ENCODE measurements at regions not wholly inside any gene's neighbourhood (a gene's known extent, or its start where the extent isn't known, plus 50 kb on each side); places are given as distances from the start of the nearest gene placed in this dataset.

DNA sequence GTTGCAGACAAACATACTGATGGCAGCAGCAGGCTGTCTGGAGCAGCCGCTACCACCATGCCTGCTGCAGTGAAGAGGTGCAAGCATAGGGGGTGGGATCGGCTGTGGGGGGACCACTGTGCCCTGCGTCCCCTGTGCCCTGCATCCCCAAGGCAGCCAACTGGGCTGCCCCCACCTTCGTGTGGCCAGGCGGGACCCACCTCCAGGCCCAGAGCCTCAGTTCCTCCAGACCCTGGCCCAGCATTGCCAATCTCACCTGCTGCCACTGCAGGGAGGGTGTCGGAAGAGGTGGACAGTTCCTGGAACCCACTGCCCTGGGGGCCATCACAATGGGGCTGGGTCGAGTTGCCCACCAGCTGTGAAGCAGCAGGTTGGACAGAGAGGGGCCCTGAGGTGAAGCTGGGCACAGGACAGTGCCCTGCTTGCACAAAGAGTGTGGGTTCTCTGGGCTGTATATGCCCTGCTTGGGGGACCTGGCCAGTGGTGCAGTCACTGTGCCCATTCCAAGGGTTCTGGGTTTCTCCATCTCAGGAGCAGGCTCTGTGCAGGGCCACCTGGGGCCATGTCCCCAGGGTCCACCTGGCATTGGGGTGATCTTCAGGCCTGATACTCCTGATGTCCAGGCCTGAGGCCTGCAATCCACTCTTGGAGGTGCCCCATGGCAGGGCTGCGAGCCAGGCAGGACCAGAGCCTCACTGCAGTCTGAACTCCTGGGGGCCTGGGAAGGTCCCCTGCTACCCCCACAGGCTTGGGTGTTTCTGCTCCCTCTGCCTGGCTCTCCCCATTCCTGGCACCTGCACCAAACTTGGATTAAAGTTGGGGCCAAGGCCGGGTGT lies 261.4 kb upstream of the NRIP1 start:
- no peaks in the 10 kb centered on the region for H4K20me1 ChIP-seq (ENCODE audit: insufficient read depth, low read depth, low read length)
- H3K9me3 ChIP-seq (ENCODE audit: low read length), result peaks cover 16% of the 10 kb centered on the region

DNA sequence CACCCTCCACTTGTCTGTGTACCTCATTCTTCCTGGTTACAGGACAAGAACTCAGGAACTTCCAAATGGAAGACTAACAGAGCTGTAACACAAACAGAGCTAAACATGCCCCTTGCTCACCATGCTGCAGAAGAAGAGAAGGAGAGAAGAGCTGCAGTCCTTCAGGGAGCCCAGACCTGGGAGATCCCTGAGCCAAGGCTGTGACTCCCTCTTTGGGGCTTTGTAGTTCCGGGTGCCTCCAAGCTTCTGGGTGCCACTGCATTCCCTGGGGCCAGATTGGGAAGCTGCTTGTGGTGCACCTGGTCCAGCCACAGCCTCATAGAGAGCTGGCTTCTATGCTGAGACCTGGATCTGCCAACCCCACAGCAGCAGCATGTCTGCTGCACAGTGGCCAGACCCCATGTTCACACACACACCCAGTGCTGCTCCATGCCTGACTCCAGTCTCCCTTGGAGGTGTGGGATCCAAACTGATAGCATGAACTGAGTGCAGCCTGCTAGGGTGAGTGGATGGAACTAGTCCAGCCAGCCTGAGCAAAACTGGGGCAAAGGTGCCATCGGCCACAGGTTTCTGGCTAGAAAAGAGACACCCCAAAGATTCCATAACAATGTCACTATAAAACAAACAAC lies 263.0 kb upstream of the NRIP1 start:
- no peak for DNase-seq
- H3K4me2 ChIP-seq (ENCODE audit: low read depth, low read length, poor library complexity, severe bottlenecking), result no peak overlapping the region

More for the DNA sequence above, 261.4 kb upstream of the NRIP1 start:
- H3K4me3 ChIP-seq (ENCODE audit: low read length), result no peak overlapping the region
- H3K36me3 ChIP-seq (ENCODE audit: insufficient read depth, low read length), result no peaks in the 10 kb centered on the region
- no peak overlapping the region for H3K27ac ChIP-seq (ENCODE audit: low read length)
- no peak overlapping the region for H3K4me2 ChIP-seq (ENCODE audit: low read depth, low read length, poor library complexity, severe bottlenecking)
- no peaks in the 10 kb centered on the region for H3K4me1 ChIP-seq (ENCODE audit: low read length)
- no peaks in the 10 kb centered on the region for H3K27me3 ChIP-seq (ENCODE audit: low read length)
- no peak for DNase-seq
- no peaks in the 10 kb centered on the region for H3K79me2 ChIP-seq (ENCODE audit: low read length)
- H2AFZ ChIP-seq (ENCODE audit: low read length), result no peak overlapping the region
- no peaks in the 10 kb centered on the region for H3K9me2 ChIP-seq (replicated peaks; ENCODE audit: insufficient read depth, low read length)
- no peak overlapping the region for H3K9ac ChIP-seq (ENCODE audit: low read length)

DNA sequence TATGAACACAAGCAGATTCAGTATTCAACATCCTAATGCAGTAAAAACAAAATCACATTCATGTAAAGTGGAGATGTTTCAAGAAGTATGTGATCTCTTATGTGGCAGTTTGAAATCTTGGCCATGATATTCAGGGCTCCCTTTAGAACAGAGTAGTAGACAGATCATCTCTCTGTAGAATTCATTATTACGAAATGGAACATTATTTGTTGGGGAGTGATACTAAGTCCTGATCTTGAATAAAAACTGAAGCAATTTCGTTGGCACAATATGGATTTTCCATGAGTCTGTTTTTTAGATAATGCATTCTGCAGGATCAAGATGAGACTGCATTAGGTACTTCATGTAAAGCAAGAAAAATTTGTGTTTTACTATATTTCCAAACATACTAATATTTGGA lies 264.4 kb upstream of the NRIP1 start:
- DNase-seq, result no peak
- no peak overlapping the region for H2AFZ ChIP-seq (ENCODE audit: low read length)
- no peaks in the 10 kb centered on the region for H4K20me1 ChIP-seq (ENCODE audit: insufficient read depth, low read depth, low read length)
- H3K4me3 ChIP-seq (ENCODE audit: low read length), result no peak overlapping the region
- no peak overlapping the region for H3K4me2 ChIP-seq (ENCODE audit: low read depth, low read length, poor library complexity, severe bottlenecking)
- H3K9me2 ChIP-seq (replicated peaks; ENCODE audit: insufficient read depth, low read length), result no peaks in the 10 kb centered on the region
- no peak overlapping the region for H3K9ac ChIP-seq (ENCODE audit: low read length)
- no peaks in the 10 kb centered on the region for H3K36me3 ChIP-seq (ENCODE audit: insufficient read depth, low read length)
- H3K9me3 ChIP-seq (ENCODE audit: low read length), result peaks cover 20% of the 10 kb centered on the region
- no peaks in the 10 kb centered on the region for H3K4me1 ChIP-seq (ENCODE audit: low read length)
- no peaks in the 10 kb centered on the region for H3K27me3 ChIP-seq (ENCODE audit: low read length)
- H3K79me2 ChIP-seq (ENCODE audit: low read length), result no peaks in the 10 kb centered on the region
- no peak overlapping the region for H3K27ac ChIP-seq (ENCODE audit: low read length)

More for the DNA sequence above, 263.0 kb upstream of the NRIP1 start:
- no peak overlapping the region for H3K27ac ChIP-seq (ENCODE audit: low read length)
- no peaks in the 10 kb centered on the region for H4K20me1 ChIP-seq (ENCODE audit: insufficient read depth, low read depth, low read length)
- no peak overlapping the region for H3K4me3 ChIP-seq (ENCODE audit: low read length)
- peaks cover 20% of the 10 kb centered on the region for H3K9me3 ChIP-seq (ENCODE audit: low read length)
- no peak overlapping the region for H2AFZ ChIP-seq (ENCODE audit: low read length)
- H3K9me2 ChIP-seq (replicated peaks; ENCODE audit: insufficient read depth, low read length), result no peaks in the 10 kb centered on the region
- no peak overlapping the region for H3K9ac ChIP-seq (ENCODE audit: low read length)
- H3K27me3 ChIP-seq (ENCODE audit: low read length), result no peaks in the 10 kb centered on the region
- H3K4me1 ChIP-seq (ENCODE audit: low read length), result no peaks in the 10 kb centered on the region
- H3K79me2 ChIP-seq (ENCODE audit: low read length), result no peaks in the 10 kb centered on the region
- H3K36me3 ChIP-seq (ENCODE audit: insufficient read depth, low read length), result no peaks in the 10 kb centered on the region

DNA sequence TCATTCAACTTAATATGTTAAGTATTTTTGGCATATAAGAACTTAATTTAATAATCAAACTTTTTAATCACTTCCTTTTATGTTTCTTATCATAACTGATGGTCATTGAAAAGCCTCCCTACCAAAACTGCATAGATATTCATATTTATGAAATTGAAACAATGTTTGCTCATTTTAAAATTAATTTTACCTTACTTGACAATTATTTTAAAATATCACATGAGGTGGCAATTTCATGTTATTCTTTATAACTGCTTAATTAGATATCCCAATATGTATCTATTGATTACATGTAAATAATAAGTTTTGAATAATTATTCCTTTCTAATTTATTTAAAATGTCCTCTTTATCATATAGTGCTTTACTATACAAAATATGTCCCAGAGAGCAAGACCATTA lies 266.1 kb upstream of the NRIP1 start:
- no peak overlapping the region for H3K4me3 ChIP-seq (ENCODE audit: low read length)
- H3K9ac ChIP-seq (ENCODE audit: low read length), result no peak overlapping the region
- H3K27ac ChIP-seq (ENCODE audit: low read length), result no peak overlapping the region
- H4K20me1 ChIP-seq (ENCODE audit: insufficient read depth, low read depth, low read length), result no peaks in the 10 kb centered on the region
- H3K9me3 ChIP-seq (ENCODE audit: low read length), result peaks cover 20% of the 10 kb centered on the region
- H3K4me2 ChIP-seq (ENCODE audit: low read depth, low read length, poor library complexity, severe bottlenecking), result no peak overlapping the region
- H3K9me2 ChIP-seq (replicated peaks; ENCODE audit: insufficient read depth, low read length), result no peaks in the 10 kb centered on the region
- no peaks in the 10 kb centered on the region for H3K36me3 ChIP-seq (ENCODE audit: insufficient read depth, low read length)
- H2AFZ ChIP-seq (ENCODE audit: low read length), result no peak overlapping the region
- no peak for DNase-seq
- no peaks in the 10 kb centered on the region for H3K4me1 ChIP-seq (ENCODE audit: low read length)
- no peaks in the 10 kb centered on the region for H3K27me3 ChIP-seq (ENCODE audit: low read length)
- no peaks in the 10 kb centered on the region for H3K79me2 ChIP-seq (ENCODE audit: low read length)

DNA sequence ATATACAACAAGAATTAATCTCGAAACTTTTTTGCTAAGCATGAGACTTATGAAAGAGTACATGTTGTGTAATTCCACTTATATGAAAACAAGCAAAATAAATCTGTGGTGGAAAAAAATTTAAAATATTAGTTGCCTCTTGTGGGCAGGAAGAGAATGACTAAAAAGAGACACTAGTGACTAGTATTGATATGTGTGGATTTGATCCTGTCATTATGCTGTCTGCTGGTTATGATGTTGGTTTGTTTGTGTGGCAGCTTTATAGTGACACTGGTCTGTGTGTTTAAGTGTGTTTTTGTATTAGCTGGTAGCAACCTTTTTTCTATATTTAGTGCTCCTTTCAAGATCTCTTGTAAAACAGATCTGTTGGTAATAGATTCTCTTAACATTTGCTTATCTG lies 267.8 kb upstream of the NRIP1 start:
- Histone ChIP-seq H3K79me2 (ENCODE audit: low read length) (no peaks in the 10 kb centered on the region), H3K9me2 (replicated peaks; ENCODE audit: insufficient read depth, low read length) (no peaks in the 10 kb centered on the region), H3K4me1 (ENCODE audit: low read length) (no peaks in the 10 kb centered on the region), H3K4me3 (ENCODE audit: low read length) (no peak overlapping the region), H3K9me3 (ENCODE audit: low read length) (peaks cover 11% of the 10 kb centered on the region), H3K4me2 (ENCODE audit: low read depth, low read length, poor library complexity, severe bottlenecking) (no peak overlapping the region), H3K9ac (ENCODE audit: low read length) (no peak overlapping the region), H2AFZ (ENCODE audit: low read length) (no peak overlapping the region), H3K27ac (ENCODE audit: low read length) (no peak overlapping the region), H4K20me1 (ENCODE audit: insufficient read depth, low read depth, low read length) (no peaks in the 10 kb centered on the region), H3K27me3 (ENCODE audit: low read length) (no peaks in the 10 kb centered on the region), H3K36me3 (ENCODE audit: insufficient read depth, low read length) (no peaks in the 10 kb centered on the region)
- no peak for DNase-seq

DNA sequence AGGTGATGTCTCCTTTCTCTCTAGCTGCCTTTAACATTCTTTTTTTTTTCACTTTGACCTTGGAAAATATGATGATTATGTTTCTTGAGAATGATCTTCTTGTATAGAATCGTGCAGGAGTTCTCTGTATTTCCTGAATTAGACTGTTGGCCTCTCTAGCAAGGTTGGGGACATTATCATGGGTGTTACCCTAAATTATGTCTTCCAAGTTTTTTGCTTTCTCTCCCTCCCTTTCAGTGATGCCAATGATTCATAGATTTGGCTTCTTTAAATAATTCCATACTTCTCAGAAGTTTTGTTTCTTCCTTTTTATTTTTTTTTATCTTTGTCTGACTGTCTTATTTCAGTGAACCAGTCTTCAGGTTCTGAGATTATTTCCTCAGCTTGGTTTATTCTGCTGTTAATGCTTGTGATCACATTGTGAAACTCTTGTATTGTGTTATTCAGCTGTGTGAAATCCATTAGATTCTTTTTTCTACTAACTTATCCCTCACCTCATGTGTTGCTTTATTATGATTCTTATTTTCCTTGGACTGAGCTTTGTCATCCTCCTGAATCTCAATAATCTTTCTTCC lies 268.4 kb upstream of the NRIP1 start:
- no peaks in the 10 kb centered on the region for H3K9me2 ChIP-seq (replicated peaks; ENCODE audit: insufficient read depth, low read length)
- no peak for DNase-seq

DNA sequence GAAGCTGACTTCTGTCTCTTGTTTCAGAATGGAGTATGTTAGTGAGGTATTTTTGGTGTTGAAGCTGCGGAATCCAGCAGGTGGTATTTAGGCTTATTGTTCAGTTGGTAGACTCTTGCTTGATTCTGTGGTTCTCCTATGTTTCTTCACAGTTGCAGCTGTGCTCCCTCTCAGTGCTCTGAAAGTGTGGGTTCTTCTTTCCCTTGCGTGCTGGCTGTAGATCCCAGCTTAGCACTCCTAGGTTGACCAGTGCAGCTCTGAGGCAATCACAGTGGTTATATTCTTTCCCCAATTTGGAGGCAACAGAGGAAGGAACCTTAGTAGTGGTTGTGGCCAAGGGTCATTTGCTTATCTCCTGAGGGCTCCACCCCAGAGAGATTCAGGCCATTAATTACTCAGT lies 269.2 kb upstream of the NRIP1 start:
- Histone ChIP-seq H3K9ac (ENCODE audit: low read length) (no peak overlapping the region), H3K27ac (ENCODE audit: low read length) (no peak overlapping the region), H3K4me1 (ENCODE audit: low read length) (no peaks in the 10 kb centered on the region), H3K4me3 (ENCODE audit: low read length) (no peak overlapping the region), H3K36me3 (ENCODE audit: insufficient read depth, low read length) (no peaks in the 10 kb centered on the region), H3K9me2 (replicated peaks; ENCODE audit: insufficient read depth, low read length) (no peaks in the 10 kb centered on the region), H3K4me2 (ENCODE audit: low read depth, low read length, poor library complexity, severe bottlenecking) (no peak overlapping the region), H3K9me3 (ENCODE audit: low read length) (peaks cover 11% of the 10 kb centered on the region), H3K27me3 (ENCODE audit: low read length) (no peaks in the 10 kb centered on the region), H3K79me2 (ENCODE audit: low read length) (no peaks in the 10 kb centered on the region), H4K20me1 (ENCODE audit: insufficient read depth, low read depth, low read length) (no peaks in the 10 kb centered on the region), H2AFZ (ENCODE audit: low read length) (no peak overlapping the region)
- no peak for DNase-seq

More for the DNA sequence above, 268.4 kb upstream of the NRIP1 start:
- Histone ChIP-seq H3K27ac (ENCODE audit: low read length) (no peak overlapping the region), H2AFZ (ENCODE audit: low read length) (no peak overlapping the region), H3K9me3 (ENCODE audit: low read length) (peaks cover 11% of the 10 kb centered on the region), H3K4me2 (ENCODE audit: low read depth, low read length, poor library complexity, severe bottlenecking) (no peak overlapping the region), H3K9ac (ENCODE audit: low read length) (no peak overlapping the region), H3K4me3 (ENCODE audit: low read length) (no peak overlapping the region), H3K36me3 (ENCODE audit: insufficient read depth, low read length) (no peaks in the 10 kb centered on the region), H3K27me3 (ENCODE audit: low read length) (no peaks in the 10 kb centered on the region), H3K79me2 (ENCODE audit: low read length) (no peaks in the 10 kb centered on the region), H3K4me1 (ENCODE audit: low read length) (no peaks in the 10 kb centered on the region), H4K20me1 (ENCODE audit: insufficient read depth, low read depth, low read length) (no peaks in the 10 kb centered on the region)

DNA sequence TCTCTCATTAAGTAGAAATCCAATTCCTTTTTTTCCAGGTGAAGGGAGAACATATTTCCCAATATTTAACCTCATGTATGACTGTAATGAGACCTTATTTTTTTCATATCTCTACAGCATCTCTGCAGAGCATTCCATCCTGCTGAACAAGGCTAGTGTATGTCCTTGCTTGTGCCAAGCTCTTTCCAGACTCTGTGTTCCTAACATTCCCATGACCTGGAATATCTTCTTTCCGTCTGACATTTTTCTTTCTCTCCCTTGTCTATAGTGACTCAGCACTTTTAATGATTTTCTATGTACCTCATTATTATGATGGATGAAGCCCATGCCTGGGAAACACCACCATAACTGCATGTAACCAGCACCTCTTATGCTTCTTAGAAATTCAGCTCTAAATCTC lies 278.3 kb upstream of the NRIP1 start:
- H2AFZ ChIP-seq (ENCODE audit: low read length), result no peak overlapping the region
- H4K20me1 ChIP-seq (ENCODE audit: insufficient read depth, low read depth, low read length), result no peaks in the 10 kb centered on the region
- no peaks in the 10 kb centered on the region for H3K27me3 ChIP-seq (ENCODE audit: low read length)
- H3K4me2 ChIP-seq (ENCODE audit: low read depth, low read length, poor library complexity, severe bottlenecking), result no peak overlapping the region
- no peak overlapping the region for H3K4me3 ChIP-seq (ENCODE audit: low read length)
- H3K4me1 ChIP-seq (ENCODE audit: low read length), result no peaks in the 10 kb centered on the region
- no peak overlapping the region for H3K9ac ChIP-seq (ENCODE audit: low read length)
- peaks cover 28% of the 10 kb centered on the region for H3K9me3 ChIP-seq (ENCODE audit: low read length)
- H3K36me3 ChIP-seq (ENCODE audit: insufficient read depth, low read length), result no peaks in the 10 kb centered on the region
- DNase-seq, result no peak
- no peak overlapping the region for H3K27ac ChIP-seq (ENCODE audit: low read length)
- H3K9me2 ChIP-seq (replicated peaks; ENCODE audit: insufficient read depth, low read length), result no peaks in the 10 kb centered on the region; the same call in 1 of the 2 replicates
- H3K79me2 ChIP-seq (ENCODE audit: low read length), result no peaks in the 10 kb centered on the region

Measured in Karpas-422 (cell line).